Glutamatergic neuron (in vitro differentiated cells): ENCODE measurements at regions not wholly inside any gene's neighbourhood (a gene's known extent, or its start where the extent isn't known, plus 50 kb on each side); places are given as distances from the start of the nearest gene placed in this dataset.

Source experiments
- DNase-seq: peaks from one replicate; pipeline ENCODE4 v3.0.0; 2022
- H3K27ac Mint-ChIP-seq: one replicate; pipeline ENCODE4 v1.8.0; 2020; ENCODE audit warnings: mild to moderate bottlenecking, mixed read lengths, inconsistent platforms; ENCODE audit not compliant: unreplicated experiment
- H3K27me3 Mint-ChIP-seq: one replicate; pipeline ENCODE4 v1.8.0; 2020; ENCODE audit warnings: mild to moderate bottlenecking, moderate library complexity, mixed read lengths, inconsistent platforms; ENCODE audit not compliant: unreplicated experiment
- H3K36me3 Mint-ChIP-seq: one replicate; pipeline ENCODE4 v1.8.0; 2020; ENCODE audit warnings: mild to moderate bottlenecking, mixed read lengths, inconsistent platforms; ENCODE audit not compliant: unreplicated experiment
- H3K4me1 Mint-ChIP-seq: one replicate; pipeline ENCODE4 v1.8.0; 2020; ENCODE audit warnings: mild to moderate bottlenecking, low read depth, mixed read lengths, inconsistent platforms; ENCODE audit not compliant: unreplicated experiment
- H3K4me3 Mint-ChIP-seq: one replicate; pipeline ENCODE4 v1.8.0; 2020; ENCODE audit warnings: mild to moderate bottlenecking, mixed read lengths, inconsistent platforms; ENCODE audit not compliant: unreplicated experiment
- H3K9me3 Mint-ChIP-seq: one replicate; pipeline ENCODE4 v1.8.0; 2020; ENCODE audit warnings: mild to moderate bottlenecking, moderate library complexity, mixed read lengths, inconsistent platforms; ENCODE audit not compliant: unreplicated experiment
- TF ChIP-seq, protein P1 (sequence below): fragments of 200-600 bp; sonication (generic); IDR thresholded peaks from one replicate; pipeline ENCODE4 v1.5.0; 2021; ENCODE audit not compliant: partially characterized antibody, unreplicated experiment

- Mint-ChIP-seq H3K4me3 (peak overlapping the region; percentile 35), H3K36me3 (no peaks in the 10 kb centered on the region), H3K27ac (no peak overlapping the region), H3K4me1 (peaks cover 39% of the 10 kb centered on the region), H3K27me3 (peaks cover 9% of the 10 kb centered on the region), H3K9me3 (no peaks in the 10 kb centered on the region)
- no peak for DNase-seq
- TF ChIP-seq, protein P1, sequence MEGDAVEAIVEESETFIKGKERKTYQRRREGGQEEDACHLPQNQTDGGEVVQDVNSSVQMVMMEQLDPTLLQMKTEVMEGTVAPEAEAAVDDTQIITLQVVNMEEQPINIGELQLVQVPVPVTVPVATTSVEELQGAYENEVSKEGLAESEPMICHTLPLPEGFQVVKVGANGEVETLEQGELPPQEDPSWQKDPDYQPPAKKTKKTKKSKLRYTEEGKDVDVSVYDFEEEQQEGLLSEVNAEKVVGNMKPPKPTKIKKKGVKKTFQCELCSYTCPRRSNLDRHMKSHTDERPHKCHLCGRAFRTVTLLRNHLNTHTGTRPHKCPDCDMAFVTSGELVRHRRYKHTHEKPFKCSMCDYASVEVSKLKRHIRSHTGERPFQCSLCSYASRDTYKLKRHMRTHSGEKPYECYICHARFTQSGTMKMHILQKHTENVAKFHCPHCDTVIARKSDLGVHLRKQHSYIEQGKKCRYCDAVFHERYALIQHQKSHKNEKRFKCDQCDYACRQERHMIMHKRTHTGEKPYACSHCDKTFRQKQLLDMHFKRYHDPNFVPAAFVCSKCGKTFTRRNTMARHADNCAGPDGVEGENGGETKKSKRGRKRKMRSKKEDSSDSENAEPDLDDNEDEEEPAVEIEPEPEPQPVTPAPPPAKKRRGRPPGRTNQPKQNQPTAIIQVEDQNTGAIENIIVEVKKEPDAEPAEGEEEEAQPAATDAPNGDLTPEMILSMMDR: no peak
These were observed 123.7 kb upstream of the HSD17B12 start for GRCh38 chr11:43556612-43557375.

DNA sequence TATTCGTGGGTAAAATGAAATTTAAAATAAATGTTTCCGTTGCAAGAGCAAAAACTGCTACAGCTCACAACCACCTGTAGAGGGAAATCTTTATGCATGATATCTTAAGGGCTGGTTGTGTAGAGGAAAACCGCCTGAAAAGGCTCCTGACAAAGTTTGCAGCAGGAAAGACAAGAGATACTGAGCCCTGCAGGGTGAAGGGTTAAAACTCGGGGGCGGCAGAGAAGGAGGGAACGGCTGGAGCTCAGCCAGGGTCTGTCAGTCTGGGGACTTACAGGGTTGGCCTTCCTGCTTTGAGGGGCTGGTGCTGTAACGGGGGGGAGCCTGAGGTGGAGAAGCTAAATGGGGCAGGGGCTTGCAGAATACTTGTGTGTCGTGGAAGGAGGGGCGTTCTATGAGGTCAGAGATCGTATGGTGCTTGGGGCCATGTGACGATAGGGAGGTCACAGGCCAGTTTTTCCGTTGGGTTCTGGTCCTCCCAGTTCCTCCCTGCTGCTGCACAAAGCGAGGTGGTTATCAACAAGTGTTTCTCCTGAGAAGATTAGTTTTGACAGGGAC, 122.9 kb upstream of the HSD17B12 start:
- Mint-ChIP-seq H3K9me3 (no peaks in the 10 kb centered on the region), H3K36me3 (no peaks in the 10 kb centered on the region), H3K4me3 (peak overlapping the region; percentile 49), H3K27me3 (peaks cover 9% of the 10 kb centered on the region), H3K4me1 (peaks cover 39% of the 10 kb centered on the region), H3K27ac (no peak overlapping the region)
- TF ChIP-seq, protein P1: no peak
- no peak for DNase-seq

GRCh38 chr11:43558146-43558545, 122.4 kb upstream of the HSD17B12 start:
- DNase-seq: no peak
- no peaks in the 10 kb centered on the region for H3K9me3 Mint-ChIP-seq
- peak overlapping the region; percentile 49 for H3K4me3 Mint-ChIP-seq
- H3K27ac Mint-ChIP-seq: no peak overlapping the region
- no peaks in the 10 kb centered on the region for H3K36me3 Mint-ChIP-seq
- peaks cover 9% of the 10 kb centered on the region for H3K27me3 Mint-ChIP-seq
- H3K4me1 Mint-ChIP-seq: peaks cover 39% of the 10 kb centered on the region
- TF ChIP-seq, protein P1: no peak

- Mint-ChIP-seq H3K27ac (no peak overlapping the region), H3K9me3 (no peaks in the 10 kb centered on the region), H3K36me3 (no peaks in the 10 kb centered on the region), H3K4me3 (peak overlapping the region; percentile 61), H3K4me1 (peaks cover 35% of the 10 kb centered on the region), H3K27me3 (peaks cover 7% of the 10 kb centered on the region)
- DNase-seq: no peak
- TF ChIP-seq, protein P1: no peak
These were observed 121.9 kb upstream of the HSD17B12 start for GRCh38 chr11:43558556-43559127.

DNA sequence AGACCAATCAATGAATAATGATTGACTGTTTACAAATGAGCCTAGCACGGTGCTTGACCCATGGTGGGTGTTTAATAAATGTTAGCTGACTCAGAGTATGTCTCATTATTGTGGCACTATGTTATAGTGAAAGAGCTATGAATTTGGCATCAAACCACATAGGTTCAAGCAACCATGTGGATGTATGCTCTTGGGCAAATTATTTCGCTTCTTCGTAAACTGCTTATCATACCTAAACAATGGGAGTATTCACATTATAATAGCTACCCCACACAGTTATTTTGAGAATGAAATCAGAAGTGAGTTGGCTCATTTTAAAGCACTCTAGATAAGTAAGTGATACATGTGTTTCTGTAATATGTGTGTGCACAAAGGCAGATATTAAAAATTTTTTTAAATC, 118.7 kb upstream of the HSD17B12 start:
- Mint-ChIP-seq H3K27me3 (peaks cover 7% of the 10 kb centered on the region), H3K36me3 (no peaks in the 10 kb centered on the region), H3K4me3 (no peak overlapping the region), H3K4me1 (peaks cover 23% of the 10 kb centered on the region), H3K27ac (no peak overlapping the region), H3K9me3 (no peaks in the 10 kb centered on the region)
- TF ChIP-seq, protein P1: no peak
- DNase-seq: no peak
